HepG2 (cell line): ENCODE measurements at regions not wholly inside any gene's neighbourhood (a gene's known extent, or its start where the extent isn't known, plus 50 kb on each side); places are given as distances from the start of the nearest gene placed in this dataset.

Experiments used
- AFF4 ChIP-seq: sonication (generic); formaldehyde crosslinking; IDR thresholded peaks from 2 replicates; pipeline ENCODE4 v1.4.0; 2020; ENCODE audit warnings: missing genetic modification reagents
- ARID5B ChIP-seq: IDR thresholded peaks from 2 replicates; pipeline ENCODE4 v1.4.0; 2020; ENCODE audit warnings: mild to moderate bottlenecking, missing genetic modification reagents
- BRF2 ChIP-seq: sonication (generic); formaldehyde crosslinking; IDR thresholded peaks from 2 replicates; pipeline ENCODE4 v1.8.1; 2022; ENCODE audit warnings: mild to moderate bottlenecking, missing genetic modification reagents
- CREB3 ChIP-seq: sonication (generic); formaldehyde crosslinking; IDR thresholded peaks from 2 replicates; pipeline ENCODE4 v1.5.0; 2020; ENCODE audit warnings: missing genetic modification reagents
- ELK4 ChIP-seq: sonication (generic); formaldehyde crosslinking; IDR thresholded peaks from 2 replicates; pipeline ENCODE4 v1.9.0; 2021; ENCODE audit warnings: missing genetic modification reagents, borderline replicate concordance
- FLYWCH1 ChIP-seq: sonication (generic); formaldehyde crosslinking; IDR thresholded peaks from 2 replicates; pipeline ENCODE4 v1.8.1; 2023; ENCODE audit warnings: mild to moderate bottlenecking, missing genetic modification reagents
- KAT7 ChIP-seq: IDR thresholded peaks from 2 replicates; pipeline ENCODE4 v1.6.1; 2018; ENCODE audit warnings: borderline replicate concordance, missing compliant biosample characterization
- KDM5B ChIP-seq: sonication (generic); formaldehyde crosslinking; IDR thresholded peaks from 2 replicates; pipeline ENCODE4 v1.4.0; 2020; ENCODE audit warnings: missing genetic modification reagents, mild to moderate bottlenecking, borderline replicate concordance
- KLF11 ChIP-seq: IDR thresholded peaks from 2 replicates; pipeline ENCODE4 v1.6.1; 2016; ENCODE audit warnings: missing compliant biosample characterization
- RBFOX2 ChIP-seq: fragments of 200-400 bp; formaldehyde crosslinking; IDR thresholded peaks from 2 replicates; pipeline ENCODE4 v1.6.1; 2017; ENCODE audit warnings: low read depth, mild to moderate bottlenecking, low read length
- SP2 ChIP-seq: sonication (generic); formaldehyde crosslinking; IDR thresholded peaks from 2 replicates; pipeline ENCODE4 v1.5.1; 2020; ENCODE audit warnings: mild to moderate bottlenecking, missing genetic modification reagents
- TMF1 ChIP-seq: sonication (generic); formaldehyde crosslinking; IDR thresholded peaks from 2 replicates; pipeline ENCODE4 v1.8.1; 2022; ENCODE audit warnings: low read depth, missing genetic modification reagents
- WIZ ChIP-seq: sonication (generic); formaldehyde crosslinking; IDR thresholded peaks from 2 replicates; pipeline ENCODE4 v1.5.1; 2020; ENCODE audit warnings: mild to moderate bottlenecking, missing genetic modification reagents
- ZNF547 ChIP-seq: sonication (generic); formaldehyde crosslinking; IDR thresholded peaks from 2 replicates; pipeline ENCODE4 v1.5.1; 2020; ENCODE audit warnings: mild to moderate bottlenecking, missing genetic modification reagents
- ZNF576 ChIP-seq: sonication (generic); formaldehyde crosslinking; IDR thresholded peaks from 2 replicates; pipeline ENCODE4 v1.4.0; 2020; ENCODE audit warnings: mild to moderate bottlenecking, missing genetic modification reagents
- ZNF740 ChIP-seq: sonication (generic); formaldehyde crosslinking; IDR thresholded peaks from 2 replicates; pipeline ENCODE4 v1.4.0; 2020; ENCODE audit warnings: missing genetic modification reagents

GRCh38 chr7:25949736-25950487 lies 202.1 kb upstream of the NFE2L3 start (continued):
- TF ChIP-seq ZNF740 (CRISPR knock-in tag) (no peak; the same call in 1 of the 2 replicates), KAT7 (peak; percentile 43; the same call in 1 of the 2 replicates), ZNF576 (no peak), CREB3 (CRISPR knock-in tag) (no peak), BRF2 (no peak), KLF11 (CRISPR knock-in tag) (no peak), WIZ (CRISPR knock-in tag) (peak; percentile 75; the same call in 1 of the 2 replicates), KDM5B (0 out of 2 replicates have a peak, but pooled peaks have one; percentile 46), FLYWCH1 (CRISPR knock-in tag) (no peak), ARID5B (CRISPR knock-in tag) (peak; percentile 49; the same call in 1 of the 2 replicates), ZNF547 (no peak), SP2 (no peak), RBFOX2 (peak; percentile 15; the same call in 1 of the 2 replicates), ELK4 (CRISPR knock-in tag) (no peak), AFF4 (CRISPR knock-in tag) (no peak), TMF1 (CRISPR knock-in tag) (no peak)
